ENCODE measurements at regions not wholly inside any gene's neighbourhood (a gene's known extent, or its start where the extent isn't known, plus 50 kb on each side); places are given as distances from the start of the nearest gene placed in this dataset.

- H2AFZ ChIP-seq (ENCODE audit: control insufficient read depth, low read length), result no peak overlapping the region
- no peaks in the 10 kb centered on the region for H3K27me3 ChIP-seq (ENCODE audit: control insufficient read depth, extremely low read depth, insufficient read depth, low read length)
- dilution Hi-C loops (cut with MboI; ENCODE audit: extremely low pct_ligation_motif_present, low sequenced_read_pairs), result no loop called here
- H4K20me1 ChIP-seq (ENCODE audit: control insufficient read depth, extremely low read depth, insufficient read depth, low read length), result no peaks in the 10 kb centered on the region
- no peaks in the 10 kb centered on the region for H3K4me1 ChIP-seq (ENCODE audit: control insufficient read depth, extremely low read depth, insufficient read depth, low read length)
- TF ChIP-seq CTCF (optimal IDR thresholded peaks at IDR 0.05 in 1 of 3, IDR thresholded peaks at IDR 0.05 in 1 of 3, conservative IDR thresholded peaks at IDR 0.05 in 1 of 3; ENCODE audit: extremely low read depth in 1 of 3, insufficient read depth in 2 of 3, low read length in 3 of 3) (no peak), EZH2 (IDR thresholded peaks at IDR 0.05; ENCODE audit: low read length) (no peak)
- no peak overlapping the region for H3K4me2 ChIP-seq (ENCODE audit: control insufficient read depth, extremely low read depth, insufficient read depth, low read depth, low read length)
- no peaks in the 10 kb centered on the region for H3K79me2 ChIP-seq (ENCODE audit: control insufficient read depth, insufficient read depth, low read length)
- H3K4me3 ChIP-seq (ENCODE audit: control insufficient read depth in 2 of 3, extremely low read depth in 1 of 3, insufficient read depth in 2 of 3, low read depth in 1 of 3, low read length in 3 of 3), result no peak overlapping the region
- DNase-seq (ENCODE audit: low read depth, low spot score) (no peak), FAIRE-seq (no peak)
- H3K9me1 ChIP-seq (ENCODE audit: control insufficient read depth, extremely low read depth, insufficient read depth, low read length), result no peaks in the 10 kb centered on the region
- H3K9me3 ChIP-seq (ENCODE audit: control insufficient read depth, low read depth, low read length), result no peaks in the 10 kb centered on the region
- H3K27ac ChIP-seq (ENCODE audit: control insufficient read depth, insufficient read depth, low read length), result no peak overlapping the region
- no peak overlapping the region for H3K9ac ChIP-seq (ENCODE audit: control insufficient read depth, extremely low read depth, insufficient read depth, low read length)
- H3K36me3 ChIP-seq (ENCODE audit: control insufficient read depth in 2 of 2, extremely low read depth in 1 of 2, insufficient read depth in 2 of 2, low read length in 2 of 2), result no peaks in the 10 kb centered on the region
Observed at GRCh38 chr12:104835317-104835716, 122.8 kb downstream of the SLC41A2 start.

GRCh38 chr12:104834607-104835006 is 123.5 kb downstream of the SLC41A2 start:
- Histone ChIP-seq H3K9me3 (ENCODE audit: control insufficient read depth, low read depth, low read length) (no peaks in the 10 kb centered on the region), H4K20me1 (ENCODE audit: control insufficient read depth, extremely low read depth, insufficient read depth, low read length) (no peaks in the 10 kb centered on the region), H3K4me3 (ENCODE audit: control insufficient read depth in 2 of 3, extremely low read depth in 1 of 3, insufficient read depth in 2 of 3, low read depth in 1 of 3, low read length in 3 of 3) (no peak overlapping the region), H3K4me2 (ENCODE audit: control insufficient read depth, extremely low read depth, insufficient read depth, low read depth, low read length) (no peak overlapping the region), H2AFZ (ENCODE audit: control insufficient read depth, low read length) (no peak overlapping the region), H3K27ac (ENCODE audit: control insufficient read depth, insufficient read depth, low read length) (no peak overlapping the region), H3K36me3 (ENCODE audit: control insufficient read depth in 2 of 2, extremely low read depth in 1 of 2, insufficient read depth in 2 of 2, low read length in 2 of 2) (no peaks in the 10 kb centered on the region), H3K79me2 (ENCODE audit: control insufficient read depth, insufficient read depth, low read length) (no peaks in the 10 kb centered on the region), H3K27me3 (ENCODE audit: control insufficient read depth, extremely low read depth, insufficient read depth, low read length) (no peaks in the 10 kb centered on the region), H3K4me1 (ENCODE audit: control insufficient read depth, extremely low read depth, insufficient read depth, low read length) (no peaks in the 10 kb centered on the region), H3K9me1 (ENCODE audit: control insufficient read depth, extremely low read depth, insufficient read depth, low read length) (no peaks in the 10 kb centered on the region), H3K9ac (ENCODE audit: control insufficient read depth, extremely low read depth, insufficient read depth, low read length) (no peak overlapping the region)
- TF ChIP-seq EZH2 (IDR thresholded peaks at IDR 0.05; ENCODE audit: low read length), result no peak
- TF ChIP-seq CTCF (optimal IDR thresholded peaks at IDR 0.05 in 1 of 3, IDR thresholded peaks at IDR 0.05 in 1 of 3, conservative IDR thresholded peaks at IDR 0.05 in 1 of 3; ENCODE audit: extremely low read depth in 1 of 3, insufficient read depth in 2 of 3, low read length in 3 of 3), result no peak
- no peak for DNase-seq (ENCODE audit: low read depth, low spot score)
- dilution Hi-C loops (cut with MboI; ENCODE audit: extremely low pct_ligation_motif_present, low sequenced_read_pairs), result no loop called here
- no peak for FAIRE-seq

Measured in keratinocyte (primary cell).